ENCODE measurements at regions not wholly inside any gene's neighbourhood (a gene's known extent, or its start where the extent isn't known, plus 50 kb on each side); places are given as distances from the start of the nearest gene placed in this dataset.

GRCh38 chr13:22271903-22272302, 601.0 kb downstream of the FGF9 start:
- no peak for FAIRE-seq
- no peak for DNase-seq (ENCODE audit: low read depth, low spot score)
- Histone ChIP-seq H4K20me1 (replicated peaks; ENCODE audit: control insufficient read depth, extremely low read depth, insufficient read depth, low read length) (no peaks in the 10 kb centered on the region), H2AFZ (ENCODE audit: low read depth, low read length) (no peak overlapping the region), H3K27ac (ENCODE audit: insufficient read depth, low read depth, low read length) (no peak overlapping the region), H3K79me2 (ENCODE audit: control insufficient read depth, insufficient read depth, low read length) (no peaks in the 10 kb centered on the region), H3K27me3 (ENCODE audit: control insufficient read depth in 2 of 2, insufficient read depth in 2 of 2, low read length in 2 of 2) (no peaks in the 10 kb centered on the region), H3K36me3 (ENCODE audit: control insufficient read depth in 2 of 2, extremely low read depth in 1 of 2, insufficient read depth in 2 of 2, low read length in 2 of 2) (no peaks in the 10 kb centered on the region), H3K4me1 (ENCODE audit: control insufficient read depth, extremely low read depth, insufficient read depth, low read length) (no peaks in the 10 kb centered on the region), H3K4me2 (ENCODE audit: insufficient read depth, low read length) (no peak overlapping the region), H3K9me3 (replicated peaks; ENCODE audit: control insufficient read depth, insufficient read depth, low read length) (peaks cover 4% of the 10 kb centered on the region), H3K9ac (replicated peaks; ENCODE audit: extremely low read depth, insufficient read depth, low read length) (no peak overlapping the region), H3K4me3 (replicated peaks in 1 of 3; ENCODE audit: insufficient read depth in 1 of 3, low read depth in 1 of 3, low read length in 3 of 3) (no peak overlapping the region), H3K9me1 (replicated peaks; ENCODE audit: control insufficient read depth, extremely low read depth, insufficient read depth, low read length) (no peaks in the 10 kb centered on the region)
- TF ChIP-seq JUN (IDR thresholded peaks at IDR 0.05; ENCODE audit: borderline replicate concordance, insufficient read depth, insufficient read length, low read depth): no peak
- no peak for TF ChIP-seq POLR2A (IDR thresholded peaks at IDR 0.05; ENCODE audit: low read depth, low read length)
- TF ChIP-seq POLR2AphosphoS5 (IDR thresholded peaks at IDR 0.05; ENCODE audit: insufficient read depth, low read depth, low read length): no peak
- no peak for TF ChIP-seq EZH2 (IDR thresholded peaks at IDR 0.05; ENCODE audit: borderline replicate concordance, low read depth, low read length, severe bottlenecking)
- TF ChIP-seq FOS (IDR thresholded peaks at IDR 0.05; ENCODE audit: borderline replicate concordance, insufficient read depth, low read length): no peak
- no peak for TF ChIP-seq MYC (IDR thresholded peaks at IDR 0.05; ENCODE audit: low read depth, low read length)
- CTCF ChIA-PET: no interaction called here
- dilution Hi-C loops (cut with MboI; ENCODE audit: extremely low pct_ligation_motif_present, low sequenced_read_pairs): no loop called here
- no TSS peak for BruUV-seq (replicated peaks)
- POLR2A ChIA-PET: no interaction called here
- intact Hi-C loops (cut with micrococcal nuclease): no loop called here

GRCh38 chr13:22275393-22275792, 604.5 kb downstream of the FGF9 start:
- POLR2A ChIA-PET: no interaction called here
- H3K4me3 ChIP-seq (replicated peaks in 1 of 3; ENCODE audit: insufficient read depth in 1 of 3, low read depth in 1 of 3, low read length in 3 of 3): no peak overlapping the region

More at GRCh38 chr13:22275393-22275792, 604.5 kb downstream of the FGF9 start:
- Histone ChIP-seq H3K4me1 (ENCODE audit: control insufficient read depth, extremely low read depth, insufficient read depth, low read length) (no peaks in the 10 kb centered on the region), H3K27ac (ENCODE audit: insufficient read depth, low read depth, low read length) (no peak overlapping the region), H3K9ac (replicated peaks; ENCODE audit: extremely low read depth, insufficient read depth, low read length) (no peak overlapping the region), H3K79me2 (ENCODE audit: control insufficient read depth, insufficient read depth, low read length) (no peaks in the 10 kb centered on the region), H3K36me3 (ENCODE audit: control insufficient read depth in 2 of 2, extremely low read depth in 1 of 2, insufficient read depth in 2 of 2, low read length in 2 of 2) (no peaks in the 10 kb centered on the region), H4K20me1 (replicated peaks; ENCODE audit: control insufficient read depth, extremely low read depth, insufficient read depth, low read length) (no peaks in the 10 kb centered on the region), H3K9me3 (replicated peaks; ENCODE audit: control insufficient read depth, insufficient read depth, low read length) (peaks cover 4% of the 10 kb centered on the region), H3K9me1 (replicated peaks; ENCODE audit: control insufficient read depth, extremely low read depth, insufficient read depth, low read length) (no peaks in the 10 kb centered on the region), H3K4me2 (ENCODE audit: insufficient read depth, low read length) (no peak overlapping the region), H2AFZ (ENCODE audit: low read depth, low read length) (no peak overlapping the region), H3K27me3 (ENCODE audit: control insufficient read depth in 2 of 2, insufficient read depth in 2 of 2, low read length in 2 of 2) (no peaks in the 10 kb centered on the region)
- DNase-seq (ENCODE audit: low read depth, low spot score) (no peak), FAIRE-seq (no peak)
- intact Hi-C loops (cut with micrococcal nuclease): no loop called here
- BruUV-seq (replicated peaks): no TSS peak
- TF ChIP-seq CTCF (IDR thresholded peaks at IDR 0.05; ENCODE audit: extremely low read depth in 1 of 2, insufficient read depth in 1 of 2, low read depth in 1 of 2, low read length in 2 of 2) (no peak), POLR2A (IDR thresholded peaks at IDR 0.05; ENCODE audit: low read depth, low read length) (no peak)
- CTCF ChIA-PET: no interaction called here
- dilution Hi-C loops (cut with MboI; ENCODE audit: extremely low pct_ligation_motif_present, low sequenced_read_pairs): no loop called here

All from endothelial cell of umbilical vein (primary cell).